GM21786 (cell line): ENCODE measurements at regions not wholly inside any gene's neighbourhood (a gene's known extent, or its start where the extent isn't known, plus 50 kb on each side); places are given as distances from the start of the nearest gene placed in this dataset.

Experiments used
- ATAC-seq: cut with Tn5 transposase; IDR thresholded peaks from one replicate; pipeline ENCODE4 v1.9.1; 2021; ENCODE audit not compliant: unreplicated experiment

- no peak for ATAC-seq
Measured at GRCh38 chr3:117059067-117059955, 349.7 kb downstream of the TUSC7 start.

DNA sequence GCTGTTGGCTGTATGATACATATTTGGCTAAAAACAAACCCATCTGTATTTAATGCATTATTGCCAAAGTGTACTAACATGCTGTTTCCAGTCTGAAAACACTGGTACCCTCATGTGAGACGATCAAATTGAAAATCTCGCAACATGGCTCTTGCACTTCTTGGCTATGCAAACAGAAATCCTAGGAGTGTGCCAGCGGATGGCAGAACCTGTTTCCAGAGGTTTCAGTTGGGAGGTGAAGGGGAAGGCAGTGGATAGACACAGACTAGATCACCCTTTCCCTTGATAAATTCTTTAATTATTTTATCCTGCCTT is 350.3 kb downstream of the TUSC7 start:
- no peak for ATAC-seq

DNA sequence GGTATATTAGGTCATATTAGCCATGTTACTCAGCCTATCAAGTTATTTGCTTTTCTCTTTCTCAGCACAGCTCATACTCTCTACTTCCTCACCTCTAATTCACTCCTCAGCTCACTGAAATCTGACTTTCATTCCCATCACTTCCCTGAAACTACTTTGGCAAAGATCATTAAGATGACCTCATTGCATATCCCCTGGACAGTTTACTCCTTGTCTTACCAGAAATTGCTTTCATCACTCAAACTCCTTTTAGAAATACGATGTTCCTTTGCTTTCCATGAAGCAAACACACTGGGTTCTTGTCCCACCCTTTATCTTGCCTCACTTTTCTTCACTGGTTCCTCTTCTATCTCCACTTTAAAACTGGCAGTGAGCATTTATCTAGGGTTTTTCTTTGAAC is 354.4 kb downstream of the TUSC7 start:
- no peak for ATAC-seq

GRCh38 chr3:117068301-117068700 is 358.7 kb downstream of the TUSC7 start:
- no peak for ATAC-seq

DNA sequence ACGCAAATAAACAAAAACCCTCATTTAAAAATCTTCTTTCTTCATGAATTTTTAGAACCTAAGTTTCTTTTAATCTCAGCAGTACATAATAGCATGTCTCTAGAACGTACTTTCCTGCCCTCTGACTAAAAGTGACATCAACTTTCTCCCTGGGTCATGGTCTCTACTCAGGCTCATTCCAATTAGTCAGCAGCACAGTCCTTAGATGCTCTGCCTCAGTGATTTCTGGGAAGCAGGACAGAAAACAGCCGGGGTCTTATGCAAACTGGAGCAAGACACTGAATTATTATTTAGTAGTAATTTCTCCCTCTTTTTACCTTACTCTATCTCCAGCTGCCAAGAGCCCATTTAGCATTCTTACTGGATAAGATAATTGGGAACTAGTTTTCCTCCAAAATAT is 365.2 kb downstream of the TUSC7 start:
- no peak for ATAC-seq

DNA sequence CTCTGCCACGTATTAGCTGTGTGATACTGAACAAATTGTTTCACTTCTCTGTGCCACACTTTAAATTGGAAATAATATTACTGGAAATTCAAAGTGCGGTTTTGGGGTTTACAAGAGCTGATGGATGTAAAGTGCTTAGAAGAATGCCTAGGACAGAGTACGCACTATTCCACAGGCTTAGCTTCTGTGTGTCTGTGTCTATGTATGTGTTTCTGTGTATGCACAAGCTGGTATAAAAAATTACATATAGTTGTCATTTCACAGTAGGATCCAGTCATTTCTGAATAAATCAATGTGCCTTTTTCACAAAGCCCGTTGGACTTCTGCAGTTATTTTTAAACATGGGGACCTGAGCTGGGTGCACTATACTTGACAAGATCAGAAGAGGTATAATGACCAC is 370.4 kb downstream of the TUSC7 start:
- ATAC-seq, result no peak

GRCh38 chr3:117080872-117081271 is 371.3 kb downstream of the TUSC7 start:
- no peak for ATAC-seq

GRCh38 chr3:117084277-117084676 is 374.7 kb downstream of the TUSC7 start:
- ATAC-seq, result no peak

- ATAC-seq, result no peak
Measured at GRCh38 chr3:117084739-117085270, 375.2 kb downstream of the TUSC7 start.

- ATAC-seq, result no peak
Measured at GRCh38 chr3:117091676-117092075, 382.1 kb downstream of the TUSC7 start.

- no peak for ATAC-seq
Measured at GRCh38 chr3:117096549-117096948, 387.0 kb downstream of the TUSC7 start.

GRCh38 chr3:117097351-117097750 is 387.8 kb downstream of the TUSC7 start:
- ATAC-seq, result no peak

GRCh38 chr3:117101697-117102096 is 392.1 kb downstream of the TUSC7 start:
- no peak for ATAC-seq

DNA sequence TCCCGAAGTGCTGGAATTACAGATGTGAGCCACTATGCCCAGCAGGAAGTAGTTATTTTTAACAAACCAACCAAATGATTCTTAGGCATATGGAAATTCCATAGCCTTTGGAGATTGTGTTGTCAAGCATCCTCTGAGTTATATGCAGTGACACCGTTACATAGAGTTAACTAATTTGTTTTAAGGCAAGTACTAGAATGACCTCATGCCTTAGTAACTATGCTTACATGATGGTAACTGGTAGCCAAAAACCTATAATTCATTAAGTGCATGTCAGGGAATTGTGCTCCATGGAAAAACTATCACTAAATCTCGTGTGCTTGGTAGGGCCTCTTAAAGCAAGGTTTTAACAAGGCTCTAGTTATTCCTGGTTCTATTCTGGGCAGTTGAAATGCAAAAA is 392.8 kb downstream of the TUSC7 start:
- ATAC-seq, result no peak

DNA sequence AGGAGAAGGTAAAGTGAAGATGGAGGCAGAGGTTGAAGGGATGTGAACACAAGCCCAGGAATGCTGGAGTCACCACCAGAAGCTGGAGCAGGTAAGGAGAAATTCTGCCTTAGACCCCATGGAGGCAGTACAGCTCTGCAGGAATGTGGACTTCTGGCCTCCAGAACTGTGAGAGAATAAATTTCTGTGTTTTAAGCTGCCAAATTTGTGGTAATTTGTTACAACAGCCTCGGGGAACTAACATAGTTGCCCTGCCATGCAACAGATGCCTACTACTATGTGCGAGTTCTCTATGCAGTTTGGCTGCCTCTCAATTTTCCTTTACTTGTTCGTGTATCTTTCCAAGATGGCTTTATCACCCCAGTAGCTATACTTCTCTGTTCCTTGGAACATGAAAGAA is 394.1 kb downstream of the TUSC7 start:
- ATAC-seq, result no peak

- ATAC-seq, result no peak
Measured at GRCh38 chr3:117104381-117104780, 394.8 kb downstream of the TUSC7 start.

DNA sequence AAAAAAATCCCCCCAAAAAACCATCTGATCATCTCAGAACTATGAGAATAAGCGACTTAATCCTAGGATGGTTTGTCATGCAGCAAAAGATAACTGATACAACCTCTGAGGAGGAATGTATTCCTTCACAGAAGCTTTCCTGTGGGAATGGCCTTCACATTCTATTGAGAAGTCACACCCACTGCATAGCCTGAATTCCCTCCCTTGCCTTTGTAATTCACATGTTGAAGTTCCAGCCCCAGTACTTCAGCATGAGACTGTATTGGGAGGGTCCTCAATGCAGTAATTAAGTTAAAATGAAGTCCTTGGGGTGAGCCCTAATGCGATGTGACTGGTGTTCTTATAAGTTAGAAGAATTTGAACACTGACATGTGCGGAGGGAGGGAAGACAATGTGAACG is 395.2 kb downstream of the TUSC7 start:
- ATAC-seq, result no peak

DNA sequence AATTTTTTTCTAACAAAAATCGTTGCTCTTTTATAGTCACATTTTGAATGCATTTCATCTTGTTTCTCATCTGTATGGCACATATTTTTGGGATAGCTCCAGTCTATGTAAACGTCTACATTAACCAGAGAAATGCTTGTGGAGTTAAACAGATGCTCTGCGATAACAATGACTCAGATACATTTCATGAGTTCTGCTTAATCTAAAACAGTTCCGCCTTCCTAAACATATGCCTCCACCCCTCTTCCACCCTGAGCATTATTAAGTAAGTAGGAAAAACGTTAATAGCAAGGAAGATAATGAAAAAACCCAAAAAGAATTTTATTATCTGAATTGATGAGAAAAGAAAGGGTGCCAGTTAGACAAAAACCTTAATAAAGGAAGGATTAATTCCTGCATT is 396.1 kb downstream of the TUSC7 start:
- no peak for ATAC-seq

DNA sequence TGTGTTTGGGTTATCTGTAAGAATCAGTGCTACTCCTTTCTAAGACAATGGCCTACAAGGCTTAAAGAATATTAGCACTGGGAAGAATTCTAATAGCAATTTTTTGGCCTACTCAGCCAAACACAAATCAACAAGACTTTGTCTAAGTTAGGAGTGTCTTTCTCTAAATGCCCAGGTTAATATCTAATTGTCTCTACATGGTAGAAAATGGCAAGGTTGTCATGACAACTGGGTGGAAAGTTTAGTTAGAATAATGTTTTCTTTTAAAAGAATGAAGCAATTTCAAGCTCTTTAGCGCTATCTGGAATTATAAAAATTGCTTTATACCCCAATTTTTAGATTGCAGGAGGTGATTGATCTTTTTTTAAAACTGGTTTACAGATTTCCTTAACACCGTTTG is 396.8 kb downstream of the TUSC7 start:
- no peak for ATAC-seq

DNA sequence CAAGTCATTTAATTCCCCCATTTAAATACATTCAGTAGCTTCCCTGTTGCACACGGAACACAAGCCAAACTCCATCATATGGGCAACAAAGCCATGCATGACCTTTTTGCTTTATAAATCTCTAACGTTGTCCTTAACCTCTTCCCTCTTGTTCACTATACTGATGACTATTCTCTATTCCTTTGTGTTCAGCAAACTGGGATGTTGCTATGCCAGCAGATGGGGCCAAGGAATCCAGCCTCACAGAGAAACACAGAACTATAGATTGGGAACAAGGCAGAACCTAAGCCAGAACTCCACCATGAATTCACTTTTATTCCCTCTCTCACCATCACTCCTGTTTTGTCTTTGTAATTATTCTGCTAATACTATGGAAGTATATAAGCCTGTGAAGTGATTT is 398.4 kb downstream of the TUSC7 start:
- ATAC-seq, result no peak

DNA sequence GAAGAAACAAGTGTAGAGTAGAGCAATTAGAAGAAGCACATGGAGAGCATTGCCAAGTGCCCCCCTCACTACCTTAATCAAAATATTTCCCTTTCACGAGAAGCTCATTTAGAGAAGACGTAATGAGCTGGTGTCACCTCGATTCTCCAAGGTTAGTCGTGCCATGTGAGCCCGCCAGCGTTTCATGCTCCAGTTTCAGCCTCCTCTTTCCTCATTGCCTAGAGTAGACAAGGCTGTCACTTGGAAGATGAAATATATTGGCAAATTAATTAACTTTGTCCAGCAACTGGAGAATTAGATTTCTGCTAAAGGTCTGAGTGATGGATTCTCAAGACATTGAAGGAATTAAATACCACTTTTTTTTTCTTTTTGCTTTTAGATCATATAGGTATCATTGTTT is 399.6 kb downstream of the TUSC7 start:
- no peak for ATAC-seq

- ATAC-seq, result no peak
Measured at GRCh38 chr3:117114517-117115265, 405.1 kb downstream of the TUSC7 start.
